ENCODE measurements at regions not wholly inside any gene's neighbourhood (a gene's known extent, or its start where the extent isn't known, plus 50 kb on each side); places are given as distances from the start of the nearest gene placed in this dataset.

DNA sequence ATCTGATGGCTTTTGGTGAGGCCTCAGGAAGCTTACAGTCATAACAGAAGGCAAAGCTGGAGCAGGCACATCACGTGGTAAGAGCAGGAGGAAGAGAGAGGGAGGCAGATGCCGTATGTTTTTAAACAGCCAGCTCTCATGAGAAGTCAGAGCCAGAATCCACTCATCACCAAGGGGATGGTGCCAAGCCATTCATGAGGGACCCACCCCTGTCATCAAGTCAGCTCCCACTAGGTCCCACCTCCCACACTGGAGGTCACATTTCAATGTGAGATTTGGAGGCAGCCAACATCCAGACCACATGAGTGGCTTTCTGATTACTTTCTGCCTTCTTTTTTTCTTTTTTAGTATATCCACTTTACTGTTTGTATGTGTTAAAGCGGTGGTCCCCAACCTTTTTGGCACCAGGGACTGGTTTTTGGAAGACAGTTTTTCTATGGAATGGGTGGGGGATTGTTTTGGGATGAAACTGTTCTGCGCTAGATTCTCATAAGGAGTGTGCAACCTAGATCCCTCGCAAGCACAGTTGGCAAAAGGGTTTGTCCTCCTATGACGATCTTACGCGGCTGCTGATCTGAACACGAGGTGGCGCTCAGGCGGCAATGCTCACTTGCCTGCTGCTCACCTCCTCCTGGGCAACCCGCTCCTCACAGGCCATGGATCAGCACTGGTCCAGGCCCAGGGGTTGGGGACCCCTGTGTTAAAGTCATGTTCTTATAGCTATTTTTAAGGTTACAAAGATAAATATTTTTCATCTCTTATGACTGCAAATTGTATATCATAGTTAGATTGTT lies 61.7 kb downstream of the SLIT2 start:
- Histone ChIP-seq H4K5ac (ENCODE audit: low read depth, low read length) (no peak overlapping the region), H2BK120ac (ENCODE audit: low read depth, low read length) (no peak overlapping the region), H3K27ac (ENCODE audit: insufficient read depth, low read length) (no peak overlapping the region), H3K9me1 (ENCODE audit: insufficient read depth, low read length) (no peaks in the 10 kb centered on the region), H3K9ac (ENCODE audit: low read depth, low read length) (no peak overlapping the region), H3K27me3 (ENCODE audit: control insufficient read depth, insufficient read depth, low read length) (no peaks in the 10 kb centered on the region), H3K9me3 (ENCODE audit: control insufficient read depth, insufficient read depth, low read length) (no peaks in the 10 kb centered on the region), H3K4me3 (ENCODE audit: insufficient read depth, low read depth, low read length) (no peak overlapping the region), H2AK9ac (replicated peaks; ENCODE audit: low read depth, low read length, poor library complexity) (no peak overlapping the region), H3K4me1 (ENCODE audit: control insufficient read depth, insufficient read depth, low read length) (no peaks in the 10 kb centered on the region), H3K18ac (ENCODE audit: low read depth, low read length) (no peak overlapping the region), H3K14ac (replicated peaks; ENCODE audit: low read depth, low read length) (no peak overlapping the region), H3K79me1 (ENCODE audit: low read depth in 1 of 2, low read length in 2 of 2) (no peaks in the 10 kb centered on the region), H3K56ac (ENCODE audit: extremely low read depth, insufficient read depth, low read length) (no peak overlapping the region), H2BK20ac (ENCODE audit: low read depth, low read length) (no peak overlapping the region), H4K20me1 (ENCODE audit: insufficient read depth, low read length) (no peaks in the 10 kb centered on the region), H2BK15ac (ENCODE audit: low read depth, low read length) (no peak overlapping the region), H4K8ac (ENCODE audit: low read depth in 2 of 2, low read length in 2 of 2) (no peak overlapping the region), H3K23ac (ENCODE audit: low read depth, low read length) (no peak overlapping the region), H2BK5ac (ENCODE audit: low read depth, low read length, poor library complexity, severe bottlenecking) (no peak overlapping the region), H3K4ac (ENCODE audit: low read depth, low read length) (no peak overlapping the region), H2AFZ (replicated peaks; ENCODE audit: low read length, poor library complexity) (no peak overlapping the region), H3K36me3 (ENCODE audit: control insufficient read depth, insufficient read depth, low read length) (no peaks in the 10 kb centered on the region), H3K4me2 (ENCODE audit: low read depth, low read length) (no peak overlapping the region), H4K91ac (ENCODE audit: insufficient read depth, low read depth, low read length) (no peak overlapping the region), H2AK5ac (ENCODE audit: low read depth, low read length) (no peak overlapping the region)
- intact Hi-C loops (cut with micrococcal nuclease) = no loop called here
- ATAC-seq (ENCODE audit: low read depth) (no peak), DNase-seq (no peak)
- ChIA-PET POLR2A (ENCODE audit: unreplicated experiment) (no interaction called here), CTCF (no interaction called here)
- dilution Hi-C loops (cut with HindIII; ENCODE audit: low sequenced_read_pairs, unreplicated experiment) = no loop called here
- TF ChIP-seq SMC3 (IDR thresholded peaks at IDR 0.05; ENCODE audit: low read depth, low read length) (no peak), RFX5 (IDR thresholded peaks at IDR 0.05; ENCODE audit: low read depth, low read length) (no peak), NFE2L2 (IDR thresholded peaks at IDR 0.05; ENCODE audit: low read depth, low read length) (no peak), MAZ (IDR thresholded peaks at IDR 0.05; ENCODE audit: borderline replicate concordance, low read depth, low read length) (no peak), RAD21 (IDR thresholded peaks at IDR 0.05; ENCODE audit: low read length) (no peak), BHLHE40 (IDR thresholded peaks at IDR 0.05; ENCODE audit: low read depth, low read length) (no peak), CEBPB (IDR thresholded peaks at IDR 0.05; ENCODE audit: low read depth, low read length) (no peak), MAFK (IDR thresholded peaks at IDR 0.05; ENCODE audit: low read depth, low read length) (no peak)
- TF ChIP-seq, protein P1, sequence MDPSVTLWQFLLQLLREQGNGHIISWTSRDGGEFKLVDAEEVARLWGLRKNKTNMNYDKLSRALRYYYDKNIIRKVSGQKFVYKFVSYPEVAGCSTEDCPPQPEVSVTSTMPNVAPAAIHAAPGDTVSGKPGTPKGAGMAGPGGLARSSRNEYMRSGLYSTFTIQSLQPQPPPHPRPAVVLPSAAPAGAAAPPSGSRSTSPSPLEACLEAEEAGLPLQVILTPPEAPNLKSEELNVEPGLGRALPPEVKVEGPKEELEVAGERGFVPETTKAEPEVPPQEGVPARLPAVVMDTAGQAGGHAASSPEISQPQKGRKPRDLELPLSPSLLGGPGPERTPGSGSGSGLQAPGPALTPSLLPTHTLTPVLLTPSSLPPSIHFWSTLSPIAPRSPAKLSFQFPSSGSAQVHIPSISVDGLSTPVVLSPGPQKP (IDR thresholded peaks at IDR 0.05; ENCODE audit: borderline replicate concordance, low read depth, low read length) = no peak
- TF ChIP-seq, protein P2, sequence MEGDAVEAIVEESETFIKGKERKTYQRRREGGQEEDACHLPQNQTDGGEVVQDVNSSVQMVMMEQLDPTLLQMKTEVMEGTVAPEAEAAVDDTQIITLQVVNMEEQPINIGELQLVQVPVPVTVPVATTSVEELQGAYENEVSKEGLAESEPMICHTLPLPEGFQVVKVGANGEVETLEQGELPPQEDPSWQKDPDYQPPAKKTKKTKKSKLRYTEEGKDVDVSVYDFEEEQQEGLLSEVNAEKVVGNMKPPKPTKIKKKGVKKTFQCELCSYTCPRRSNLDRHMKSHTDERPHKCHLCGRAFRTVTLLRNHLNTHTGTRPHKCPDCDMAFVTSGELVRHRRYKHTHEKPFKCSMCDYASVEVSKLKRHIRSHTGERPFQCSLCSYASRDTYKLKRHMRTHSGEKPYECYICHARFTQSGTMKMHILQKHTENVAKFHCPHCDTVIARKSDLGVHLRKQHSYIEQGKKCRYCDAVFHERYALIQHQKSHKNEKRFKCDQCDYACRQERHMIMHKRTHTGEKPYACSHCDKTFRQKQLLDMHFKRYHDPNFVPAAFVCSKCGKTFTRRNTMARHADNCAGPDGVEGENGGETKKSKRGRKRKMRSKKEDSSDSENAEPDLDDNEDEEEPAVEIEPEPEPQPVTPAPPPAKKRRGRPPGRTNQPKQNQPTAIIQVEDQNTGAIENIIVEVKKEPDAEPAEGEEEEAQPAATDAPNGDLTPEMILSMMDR (conservative IDR thresholded peaks at IDR 0.05; ENCODE audit: low read depth, low read length) = no peak
- in situ Hi-C loops (cut with MboI; ENCODE audit: low sequenced_read_pairs) = loop anchor here (10.0 kb wide), 1 partner anchor 231 kb away; no protein-coding TSS in a partner anchor
- BruUV-seq (replicated peaks) = no TSS peak
- 90% methylated on average over 5 of the region's 12 CpGs; no CpG with 5 or more reads in 1 of the 2 experiments for WGBS, 2 experiments (ENCODE audit: extremely low coverage in 2 of 2, insufficient read length in 1 of 2)
